Activated CD4-positive, alpha-beta T cell treated with anti-CD3 and anti-CD28 coated beads for 1 hour (primary cell): ENCODE measurements at regions not wholly inside any gene's neighbourhood (a gene's known extent, or its start where the extent isn't known, plus 50 kb on each side); places are given as distances from the start of the nearest gene placed in this dataset.
"Not testable (repeated sequence)": the region's sequence is repeated elsewhere in the genome, so short reads cannot be mapped to it uniquely, and the experiment has no call there.

Experiments used
- DNase-seq: peaks from one replicate; pipeline ENCODE4 v3.0.0-alpha.2; 2020

DNA sequence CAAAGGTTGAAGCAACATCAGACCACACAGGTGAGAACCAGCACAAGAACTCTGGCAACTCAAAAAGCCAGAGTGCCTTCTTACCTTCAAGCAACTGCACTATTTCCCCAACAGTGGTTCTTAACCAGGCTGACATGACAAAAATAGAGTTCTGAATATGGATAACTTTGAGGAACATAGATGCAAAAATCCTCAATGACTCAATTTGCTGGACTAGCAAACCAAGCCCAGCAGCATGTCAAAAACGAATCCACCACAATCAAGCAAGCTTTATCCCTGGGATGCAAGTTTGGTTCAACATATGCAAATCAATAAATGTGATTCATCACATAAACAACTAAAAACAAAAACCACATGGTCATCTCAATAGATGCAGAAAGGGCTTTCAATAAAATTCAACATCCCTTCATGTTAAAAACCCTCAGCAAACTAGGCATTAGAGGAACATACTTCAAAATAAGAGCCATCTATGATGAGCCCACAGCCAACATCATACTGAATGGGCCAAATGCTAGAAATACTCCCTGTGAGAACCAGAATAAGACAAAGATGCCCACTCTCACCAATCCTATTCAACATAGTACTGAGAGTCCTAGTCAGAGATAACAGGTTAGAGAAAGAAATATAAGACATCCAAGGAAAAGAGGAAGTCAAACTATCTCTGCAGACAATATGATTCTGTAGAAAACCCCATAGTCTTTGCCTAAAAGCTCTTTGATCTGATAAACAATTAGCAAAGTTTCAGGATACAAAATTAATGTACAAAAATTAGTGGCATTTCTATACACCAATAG lies 110.5 kb upstream of the NBPF19 start:
- not testable (repeated sequence) for DNase-seq

DNA sequence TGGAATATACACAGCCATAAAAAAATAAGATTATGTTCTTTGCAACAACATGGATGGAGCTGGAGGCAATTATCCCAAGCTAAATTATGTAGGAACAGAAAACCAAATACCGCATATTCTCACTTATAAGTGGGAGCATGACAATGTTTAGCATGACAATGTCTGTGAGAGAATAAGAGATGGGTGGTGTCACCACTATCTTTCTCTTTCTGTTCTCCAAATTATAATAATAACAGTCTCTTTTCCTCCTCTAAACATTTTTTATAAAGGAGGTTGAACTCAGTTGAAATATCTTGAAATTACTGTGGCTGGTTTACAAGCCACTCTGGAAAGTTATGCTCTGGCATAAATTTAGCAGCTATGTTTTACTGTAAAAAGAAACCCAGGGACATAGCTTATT lies 108.4 kb upstream of the NBPF19 start:
- not testable (repeated sequence) for DNase-seq

DNA sequence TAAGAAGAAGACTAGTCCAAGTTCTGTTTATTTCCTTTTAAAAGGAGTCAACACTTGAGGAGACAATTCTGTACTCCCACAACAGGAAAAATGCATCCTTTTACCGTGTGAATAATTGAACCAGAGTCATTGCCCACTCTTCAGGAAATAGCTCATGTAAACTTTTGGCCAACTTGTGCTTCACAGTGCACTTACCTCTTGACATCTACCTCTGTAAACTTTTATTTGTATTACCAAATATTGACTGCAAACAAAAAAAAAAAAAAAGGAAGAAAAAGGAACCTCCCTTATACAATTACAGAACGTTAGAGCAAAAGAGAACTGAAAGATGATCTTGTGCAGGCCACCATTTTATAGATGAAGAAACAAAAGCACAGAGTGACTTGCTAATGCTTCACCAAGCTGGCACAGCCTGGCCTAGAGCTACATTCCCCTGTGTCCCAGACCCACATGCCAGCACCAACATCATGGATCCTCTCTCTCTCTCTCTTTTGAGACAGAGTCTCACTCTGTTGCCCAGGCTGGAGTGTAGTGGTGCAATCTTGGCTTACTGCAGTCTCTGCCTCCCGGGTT lies 107.3 kb upstream of the NBPF19 start:
- DNase-seq: not testable (repeated sequence)

DNA sequence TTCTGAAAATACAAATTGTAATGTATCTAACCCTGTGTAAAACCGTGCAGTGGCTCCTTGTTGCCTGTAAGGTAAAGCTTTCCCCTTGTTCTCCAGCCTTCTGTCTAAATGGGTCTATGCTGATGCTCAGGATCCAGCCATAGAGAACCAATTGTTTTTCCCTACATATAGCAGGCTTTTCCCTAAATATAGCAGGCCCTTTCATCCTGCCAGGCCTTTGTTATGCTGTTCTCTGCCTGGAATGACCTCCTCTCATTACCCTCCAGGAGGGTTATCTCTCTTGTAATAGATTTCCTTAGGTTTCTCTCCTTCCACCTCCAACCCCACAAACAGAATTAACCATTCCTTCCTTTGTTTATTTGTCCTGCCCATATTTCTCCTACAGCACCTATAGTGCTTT lies 106.5 kb upstream of the NBPF19 start:
- not testable (repeated sequence) for DNase-seq

DNA sequence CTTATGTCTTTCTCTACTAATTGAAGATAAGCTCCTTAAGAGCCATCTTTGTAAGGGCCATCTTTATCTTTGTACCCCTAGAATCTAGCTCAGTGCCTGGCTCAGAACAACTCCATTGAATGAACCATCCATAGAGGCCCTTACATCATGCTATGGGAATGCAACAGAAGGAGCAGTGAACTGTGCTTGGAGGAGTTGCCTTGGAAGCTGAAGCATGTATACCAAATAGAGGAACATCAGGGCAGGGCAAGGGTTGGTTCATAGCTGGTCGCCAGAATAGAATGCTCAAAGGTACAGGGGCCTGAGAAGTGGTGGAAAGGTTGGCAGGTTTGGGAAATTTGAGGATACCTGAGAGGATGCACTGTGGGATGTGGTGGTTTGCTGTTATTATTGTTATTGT lies 105.8 kb upstream of the NBPF19 start:
- not testable (repeated sequence) for DNase-seq

DNA sequence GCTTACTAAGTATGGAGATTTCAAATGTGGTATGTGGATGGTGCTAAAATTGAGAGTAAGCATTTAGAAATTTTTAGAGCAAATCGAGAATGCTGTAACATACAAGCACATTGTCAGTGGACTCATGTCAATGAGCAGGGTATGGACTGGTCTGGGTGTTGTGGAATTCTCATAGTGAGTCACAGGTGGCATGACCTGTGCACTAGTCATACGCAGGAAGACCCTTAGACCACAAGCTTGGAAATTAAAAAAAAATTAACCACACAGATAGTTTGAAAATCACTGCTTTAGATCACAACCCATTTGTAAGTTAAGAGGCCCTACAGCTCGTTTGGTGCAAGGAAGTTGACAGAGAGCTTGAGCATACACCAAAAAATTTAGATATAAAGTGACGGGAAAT lies 102.9 kb upstream of the NBPF19 start:
- DNase-seq: not testable (repeated sequence)

DNA sequence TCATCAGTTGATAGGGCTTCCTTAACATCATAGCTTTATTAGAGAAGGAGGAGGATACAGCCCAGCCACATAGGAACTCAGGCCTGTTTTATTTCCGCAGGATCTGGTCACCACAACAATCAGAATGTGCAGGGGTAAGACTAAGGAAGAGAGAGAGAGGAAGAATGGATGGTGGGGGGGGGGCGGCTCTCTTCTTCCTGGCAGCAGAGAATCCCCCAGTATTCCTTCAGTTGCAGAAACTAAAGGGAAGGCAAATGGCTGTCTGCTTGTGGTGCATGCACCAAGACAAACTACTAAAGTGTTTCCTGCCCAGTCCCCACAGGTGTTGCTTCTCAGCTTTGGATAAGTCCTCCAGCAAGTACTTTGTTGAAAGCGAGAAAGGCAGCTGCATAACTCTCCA lies 96.4 kb upstream of the NBPF19 start:
- not testable (repeated sequence) for DNase-seq

DNA sequence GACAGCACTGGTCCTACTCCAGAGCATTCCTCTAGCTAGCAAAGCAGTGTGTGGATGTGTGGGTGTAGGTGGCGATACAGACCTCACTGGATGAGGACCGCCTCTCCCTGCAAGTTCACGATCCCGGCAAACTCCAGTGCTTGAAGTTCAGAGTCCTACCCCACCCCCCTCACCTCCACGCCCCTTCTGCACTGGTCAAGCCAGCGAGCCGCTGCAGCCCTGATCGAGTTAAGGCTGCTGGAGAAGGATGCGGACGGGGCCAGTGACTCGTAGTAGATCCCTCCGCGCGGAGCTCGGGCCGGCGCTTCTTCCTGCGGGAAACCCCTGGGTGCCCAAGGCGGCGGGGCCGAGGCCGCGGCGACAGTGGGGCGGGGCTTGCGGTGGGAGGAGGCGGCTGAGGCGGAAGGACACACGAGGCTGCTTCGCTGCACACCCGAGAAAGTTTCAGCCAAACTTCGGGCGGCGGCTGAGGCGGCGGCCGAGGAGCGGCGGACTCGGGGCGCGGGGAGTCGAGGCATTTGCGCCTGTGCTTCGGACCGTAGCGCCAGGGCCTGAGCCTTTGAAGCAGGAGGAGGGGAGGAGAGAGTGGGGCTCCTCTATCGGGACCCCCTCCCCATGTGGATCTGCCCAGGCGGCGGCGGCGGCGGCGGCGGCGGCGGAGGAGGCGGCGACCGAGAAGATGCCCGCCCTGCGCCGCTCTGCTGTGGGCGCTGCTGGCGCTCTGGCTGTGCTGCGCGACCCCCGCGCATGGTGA lies 84.5 kb upstream of the NBPF19 start:
- peak; percentile 52 for DNase-seq

DNA sequence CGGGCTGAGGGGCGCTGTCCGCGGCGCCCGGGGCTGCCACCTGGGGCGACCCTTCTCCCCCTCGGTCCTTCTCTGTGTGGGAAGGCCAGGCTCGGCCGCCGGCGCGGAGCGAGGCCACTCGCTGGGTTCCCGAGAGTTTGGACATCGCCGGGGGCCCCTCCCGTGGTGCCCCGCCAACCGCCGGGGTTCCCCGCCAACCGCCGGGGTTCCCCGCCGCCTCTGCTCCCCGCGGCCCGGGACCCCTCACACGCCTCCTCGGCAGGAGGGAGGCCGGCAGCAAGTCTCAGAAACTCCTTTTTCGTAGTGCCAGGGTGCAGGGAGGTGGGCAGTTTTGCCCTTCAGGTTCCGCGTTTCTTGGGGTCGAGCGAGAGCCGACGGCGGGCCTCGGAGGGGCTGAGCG lies 83.9 kb upstream of the NBPF19 start:
- not testable (repeated sequence) for DNase-seq

DNA sequence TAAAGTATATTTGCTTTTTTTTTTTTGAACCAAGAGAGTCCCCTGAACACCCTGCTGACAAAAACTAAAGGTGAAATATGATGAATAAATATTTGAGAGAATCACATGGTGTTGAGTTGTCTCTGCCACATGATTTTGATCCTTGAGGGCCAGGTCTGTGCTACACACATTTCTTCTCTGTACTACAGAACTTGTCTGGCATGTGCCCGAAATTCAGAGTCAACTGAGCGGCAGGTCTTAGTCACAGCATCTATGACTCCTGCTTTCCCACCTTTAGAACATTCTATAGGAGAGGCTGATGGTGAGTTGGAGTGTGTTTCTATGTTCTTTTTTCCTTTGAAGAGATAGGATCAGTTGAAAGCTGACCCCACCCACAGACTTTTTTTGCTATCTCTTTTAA lies 79.0 kb upstream of the NBPF19 start:
- DNase-seq: peak; percentile 22

DNA sequence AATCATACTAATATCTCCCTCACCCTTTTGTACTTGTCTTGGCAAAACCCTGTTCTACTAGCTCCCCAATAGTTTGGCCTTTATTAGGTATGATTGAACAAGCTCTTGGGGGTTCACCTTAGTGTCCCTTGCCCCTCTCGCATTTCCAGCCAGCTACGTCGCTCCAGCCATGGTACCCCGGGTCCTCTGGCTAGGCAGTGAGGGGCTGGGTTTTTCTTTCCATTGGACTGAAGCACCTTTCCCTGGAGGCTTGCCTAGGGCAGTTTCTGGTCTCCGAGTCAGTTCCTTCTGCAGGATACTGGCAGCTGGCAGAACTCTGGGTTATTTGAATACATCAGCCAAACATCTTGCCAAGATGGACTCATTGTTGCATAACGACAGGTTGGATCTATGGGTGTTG lies 76.3 kb upstream of the NBPF19 start:
- not testable (repeated sequence) for DNase-seq

DNA sequence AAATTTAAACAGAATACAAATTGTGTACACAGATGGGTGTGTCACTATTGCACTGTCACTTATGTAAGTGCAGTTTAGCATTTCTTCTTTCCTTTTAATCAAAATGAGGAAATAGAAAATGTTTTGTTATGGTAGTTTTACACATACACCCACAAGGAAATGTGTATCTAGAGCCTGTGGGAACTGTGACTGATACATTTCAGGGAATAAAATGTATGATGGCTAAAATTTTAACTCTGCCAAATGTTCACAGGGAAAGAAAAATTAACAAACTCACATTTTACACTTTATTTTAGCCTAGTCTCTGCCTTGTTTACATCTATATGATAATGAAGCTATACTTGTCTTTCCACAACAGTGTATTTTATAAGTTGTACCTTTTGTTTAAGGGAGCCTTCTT lies 66.4 kb upstream of the NBPF19 start:
- DNase-seq: not testable (repeated sequence)

DNA sequence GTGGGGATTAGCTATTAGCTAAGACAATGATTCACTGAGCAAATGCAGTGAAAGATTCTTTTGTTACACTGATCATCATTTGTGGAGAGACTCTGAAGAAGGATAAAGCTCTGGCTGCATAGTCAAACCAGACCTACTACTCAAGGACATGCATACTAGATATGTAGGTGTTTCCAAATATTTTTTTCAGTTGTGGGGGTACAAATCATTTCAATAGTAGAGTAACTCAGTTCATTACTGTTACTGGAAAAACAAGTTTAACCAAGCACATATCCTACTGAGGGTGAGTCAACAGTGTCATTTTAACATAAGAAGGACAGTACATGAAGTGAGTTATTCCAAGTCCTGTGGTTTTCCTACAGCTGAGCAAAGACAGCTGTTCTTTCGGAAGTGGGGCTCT lies 59.5 kb upstream of the NBPF19 start:
- DNase-seq: not testable (repeated sequence)

DNA sequence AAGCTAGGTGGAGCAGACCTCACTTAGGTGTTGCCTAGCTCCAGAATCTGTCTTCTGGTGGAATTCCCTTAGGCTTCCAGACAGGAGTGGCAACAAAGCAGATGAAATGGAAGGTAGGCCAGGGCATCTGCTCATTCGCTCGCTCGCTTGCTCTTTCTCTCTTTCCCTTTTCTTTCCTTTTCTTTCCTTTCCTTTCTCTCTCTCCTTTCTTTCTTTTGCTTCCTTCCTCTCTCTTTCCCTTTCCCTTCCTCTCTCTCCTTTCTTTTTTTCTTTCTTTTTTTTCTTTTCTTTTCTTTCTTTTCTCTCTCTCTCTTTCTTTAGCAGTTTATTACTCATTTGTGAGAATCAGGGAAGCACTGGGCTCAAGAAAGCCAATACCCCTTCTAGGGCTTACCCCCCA lies 56.1 kb upstream of the NBPF19 start:
- DNase-seq: not testable (repeated sequence)

DNA sequence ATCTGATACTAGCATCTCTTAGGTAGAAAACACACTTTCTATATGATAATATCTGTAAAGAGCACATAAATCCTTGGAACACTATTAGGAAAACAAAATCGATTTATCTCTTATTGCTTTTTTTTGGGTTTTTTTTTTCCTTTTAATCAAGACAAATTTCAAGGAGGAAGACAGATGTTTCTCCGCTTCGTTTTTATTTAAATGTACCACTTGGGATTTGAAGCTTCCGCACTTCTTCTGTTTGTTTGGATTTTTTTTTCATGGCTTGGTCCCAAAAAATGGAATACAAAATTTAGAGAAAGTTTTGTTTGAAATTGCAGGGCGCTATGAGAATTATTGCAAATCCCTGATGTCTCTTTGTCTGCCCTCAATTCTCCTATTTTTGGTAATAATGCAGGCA lies 51.7 kb upstream of the NBPF19 start:
- DNase-seq: not testable (repeated sequence)
